Mucosa of rectum (tissue), 2 donors: ENCODE measurements at regions not wholly inside any gene's neighbourhood (a gene's known extent, or its start where the extent isn't known, plus 50 kb on each side); places are given as distances from the start of the nearest gene placed in this dataset.

Experiments used
- H3K27ac ChIP-seq, 2 donors: one replicate each; pipeline ENCODE4 v1.7.0; 2013; ENCODE audit warnings: inconsistent platforms in 2 of 2, low read depth in 2 of 2, low read length in 2 of 2
- H3K27me3 ChIP-seq, 2 donors: one replicate each; pipeline ENCODE4 v1.7.0; 2013; ENCODE audit warnings: low read length in 2 of 2; ENCODE audit not compliant: control insufficient read depth in 2 of 2, insufficient read depth in 2 of 2
- H3K36me3 ChIP-seq, 2 donors: one replicate each; pipeline ENCODE4 v1.7.0; 2013; ENCODE audit warnings: low read length in 2 of 2; ENCODE audit not compliant: control insufficient read depth in 2 of 2, insufficient read depth in 2 of 2
- H3K4me1 ChIP-seq, 2 donors: one replicate each; pipeline ENCODE4 v1.7.0; 2013; ENCODE audit warnings: low read length in 2 of 2, mild to moderate bottlenecking in 1 of 2; ENCODE audit not compliant: control insufficient read depth in 2 of 2, insufficient read depth in 2 of 2
- H3K4me3 ChIP-seq, 2 donors: one replicate each; pipeline ENCODE4 v1.7.0; 2013; ENCODE audit warnings: low read length in 2 of 2
- H3K9ac ChIP-seq, 2 donors: one replicate each; pipeline ENCODE4 v1.7.0; 2013; ENCODE audit warnings: low read length in 2 of 2, low read depth in 1 of 2, mild to moderate bottlenecking in 1 of 2
- H3K9me3 ChIP-seq, 2 donors: one replicate each; pipeline ENCODE4 v1.7.0; 2013; ENCODE audit warnings: low read length in 2 of 2; ENCODE audit not compliant: control insufficient read depth in 2 of 2
- donor health status: healthy.
- donor health status: Normal muscosa, but diverticular disease.

DNA sequence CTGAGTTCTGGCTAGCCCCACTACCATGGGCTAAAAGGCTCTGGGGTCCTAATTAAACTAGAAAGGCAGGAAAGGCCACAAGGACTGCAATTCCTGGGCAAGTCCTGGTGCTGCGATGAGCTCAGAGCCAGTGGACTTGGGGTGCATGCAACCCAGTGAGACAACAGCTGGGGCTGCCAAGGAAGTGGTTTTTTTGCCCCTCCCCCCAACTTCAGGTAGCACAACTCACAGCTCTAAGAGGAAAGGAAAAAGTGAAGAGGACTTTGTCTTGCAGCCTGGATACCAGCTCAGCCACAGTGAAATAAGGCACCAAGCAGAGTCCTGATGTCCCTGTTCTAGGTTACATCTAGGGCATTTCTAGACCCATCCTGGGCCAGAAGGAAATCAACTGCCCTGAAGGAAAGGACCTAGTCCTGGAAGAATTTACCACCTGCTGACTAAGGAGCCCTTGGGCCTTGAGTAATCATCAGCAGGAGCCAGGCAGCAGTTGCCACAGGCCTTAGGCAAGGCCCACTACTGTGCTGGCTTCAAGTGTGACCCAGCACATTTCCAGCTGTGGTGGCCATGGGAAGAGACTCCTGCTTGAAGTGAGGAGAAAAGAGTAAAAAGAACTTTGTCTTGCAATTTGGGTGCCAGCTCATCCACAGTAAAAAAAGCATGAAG is 358.4 kb downstream of the BTBD3 start:
- no peaks in the 10 kb centered on the region for H3K27me3 ChIP-seq
- H3K9ac ChIP-seq: no peak overlapping the region
- no peaks in the 10 kb centered on the region for H3K9me3 ChIP-seq
- H3K27ac ChIP-seq: no peak overlapping the region
- H3K36me3 ChIP-seq: no peaks in the 10 kb centered on the region
- no peak overlapping the region for H3K4me3 ChIP-seq
- no peaks in the 10 kb centered on the region for H3K4me1 ChIP-seq

DNA sequence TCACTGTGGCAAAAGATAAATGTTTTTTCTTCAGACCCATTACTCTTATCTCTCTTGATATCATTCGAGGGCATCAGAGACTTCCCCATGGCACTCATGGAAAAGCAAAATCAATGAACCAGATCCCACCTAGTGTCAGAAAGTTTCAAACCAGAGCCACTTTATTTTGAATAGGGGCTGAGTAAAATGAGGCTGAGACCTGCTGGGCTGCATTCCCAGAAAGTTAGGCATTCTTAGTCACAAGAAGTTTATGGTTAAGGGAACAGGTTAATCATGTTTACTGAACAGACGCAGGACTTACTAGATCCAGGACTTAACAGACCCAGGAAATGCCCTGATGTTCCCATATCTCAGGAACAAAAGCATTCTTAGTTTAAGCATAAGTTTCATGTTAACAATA is 369.9 kb downstream of the BTBD3 start:
- H3K4me3 ChIP-seq: no peak overlapping the region
- H3K9ac ChIP-seq: no peak overlapping the region
- H3K27ac ChIP-seq: no peak overlapping the region
- no peaks in the 10 kb centered on the region for H3K36me3 ChIP-seq
- H3K4me1 ChIP-seq: no peaks in the 10 kb centered on the region
- no peaks in the 10 kb centered on the region for H3K27me3 ChIP-seq
- H3K9me3 ChIP-seq: peaks cover 0 to 3% of the 10 kb centered on the region in 2 donors

DNA sequence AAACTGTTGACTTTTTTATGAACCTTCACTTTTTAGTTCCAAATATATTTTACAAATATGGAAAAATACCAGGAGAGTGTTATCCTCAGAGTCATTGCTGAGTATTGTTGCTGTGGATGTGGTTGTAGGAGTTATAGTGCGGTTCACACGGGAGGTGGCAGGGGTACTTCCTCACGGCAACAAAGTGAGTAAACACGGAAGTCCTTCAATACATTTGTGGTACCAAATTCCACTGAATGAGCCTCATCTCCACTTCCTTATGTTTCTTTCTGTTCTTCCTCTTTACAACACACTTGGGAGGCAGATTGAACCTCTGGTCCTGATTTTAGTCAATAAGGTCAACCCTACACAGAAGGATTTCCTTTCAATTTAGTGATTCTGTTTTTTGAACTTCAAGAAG is 371.8 kb downstream of the BTBD3 start:
- Histone ChIP-seq H3K9ac (no peak overlapping the region), H3K9me3 (no peaks in the 10 kb centered on the region), H3K27ac (no peak overlapping the region), H3K36me3 (no peaks in the 10 kb centered on the region), H3K27me3 (no peaks in the 10 kb centered on the region), H3K4me1 (no peaks in the 10 kb centered on the region), H3K4me3 (no peak overlapping the region)

DNA sequence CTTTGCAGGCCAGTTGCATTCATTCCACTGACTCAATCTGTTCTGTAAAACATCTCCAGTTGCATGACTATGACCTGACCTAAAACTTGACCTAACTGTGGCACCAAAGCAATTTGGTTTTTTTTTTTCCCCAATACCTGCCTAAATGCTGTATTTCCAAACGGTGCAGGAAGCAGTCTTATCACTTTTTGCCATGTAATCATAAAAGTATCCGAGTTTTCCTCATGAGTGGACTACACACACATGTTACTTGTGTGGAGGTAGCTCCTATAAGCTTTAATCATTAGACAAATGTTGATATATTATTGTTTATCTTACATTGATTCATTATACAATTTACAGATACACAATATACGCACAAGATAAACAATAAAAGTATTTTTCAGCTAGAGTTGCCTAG is 373.7 kb downstream of the BTBD3 start:
- H3K36me3 ChIP-seq: no peaks in the 10 kb centered on the region

DNA sequence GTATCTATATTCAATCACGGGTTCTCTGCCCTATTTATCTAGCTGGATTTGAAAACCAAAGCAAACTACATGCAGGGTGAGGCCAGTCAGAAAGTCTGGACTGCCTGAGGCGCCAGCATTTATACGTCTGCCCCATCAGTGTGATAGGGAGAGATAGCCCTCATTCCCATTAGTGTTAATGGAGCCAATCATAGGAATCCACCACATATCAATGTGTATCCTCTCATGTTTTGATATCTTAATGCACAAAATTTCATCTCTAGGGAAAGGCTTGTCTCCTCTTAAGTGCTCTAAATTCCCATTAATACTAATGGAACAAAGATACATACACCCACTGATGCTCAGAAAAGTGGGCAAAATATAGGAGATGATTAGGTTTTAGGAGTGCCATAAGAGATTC is 376.2 kb downstream of the BTBD3 start:
- H3K9ac ChIP-seq: no peak overlapping the region
- no peak overlapping the region for H3K27ac ChIP-seq
- no peaks in the 10 kb centered on the region for H3K27me3 ChIP-seq
- H3K4me3 ChIP-seq: no peak overlapping the region
- no peaks in the 10 kb centered on the region for H3K36me3 ChIP-seq
- peaks cover 2% of the 10 kb centered on the region in 2 donors for H3K9me3 ChIP-seq
- no peaks in the 10 kb centered on the region for H3K4me1 ChIP-seq

More for the DNA sequence above, 373.7 kb downstream of the BTBD3 start:
- Histone ChIP-seq H3K9me3 (no peaks in the 10 kb centered on the region), H3K27me3 (no peaks in the 10 kb centered on the region), H3K27ac (no peak overlapping the region), H3K4me3 (no peak overlapping the region), H3K4me1 (no peaks in the 10 kb centered on the region), H3K9ac (no peak overlapping the region)

DNA sequence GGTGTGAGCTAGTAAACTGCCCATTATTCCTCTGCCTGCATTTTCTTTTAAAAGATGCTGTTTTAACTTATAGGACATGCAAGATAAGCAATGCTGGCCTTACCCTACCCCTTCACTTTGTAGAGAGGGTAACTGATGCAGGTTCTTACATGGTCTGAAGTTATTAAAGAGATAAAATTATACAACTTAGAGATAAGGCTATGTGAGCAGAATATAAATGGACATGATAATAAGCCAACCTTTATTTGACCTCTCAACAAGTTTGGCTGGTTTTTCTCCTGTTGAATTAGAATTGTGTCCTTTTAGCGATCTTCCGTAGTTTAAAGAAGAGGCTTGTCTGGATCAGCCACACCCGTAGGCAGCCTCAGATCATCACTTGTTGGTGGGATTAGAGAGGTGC is 377.0 kb downstream of the BTBD3 start:
- H3K9me3 ChIP-seq: peaks cover 2% of the 10 kb centered on the region in 2 donors
- no peaks in the 10 kb centered on the region for H3K27me3 ChIP-seq
- H3K9ac ChIP-seq: no peak overlapping the region
- no peak overlapping the region for H3K27ac ChIP-seq
- no peaks in the 10 kb centered on the region for H3K4me1 ChIP-seq
- no peaks in the 10 kb centered on the region for H3K36me3 ChIP-seq
- no peak overlapping the region for H3K4me3 ChIP-seq

DNA sequence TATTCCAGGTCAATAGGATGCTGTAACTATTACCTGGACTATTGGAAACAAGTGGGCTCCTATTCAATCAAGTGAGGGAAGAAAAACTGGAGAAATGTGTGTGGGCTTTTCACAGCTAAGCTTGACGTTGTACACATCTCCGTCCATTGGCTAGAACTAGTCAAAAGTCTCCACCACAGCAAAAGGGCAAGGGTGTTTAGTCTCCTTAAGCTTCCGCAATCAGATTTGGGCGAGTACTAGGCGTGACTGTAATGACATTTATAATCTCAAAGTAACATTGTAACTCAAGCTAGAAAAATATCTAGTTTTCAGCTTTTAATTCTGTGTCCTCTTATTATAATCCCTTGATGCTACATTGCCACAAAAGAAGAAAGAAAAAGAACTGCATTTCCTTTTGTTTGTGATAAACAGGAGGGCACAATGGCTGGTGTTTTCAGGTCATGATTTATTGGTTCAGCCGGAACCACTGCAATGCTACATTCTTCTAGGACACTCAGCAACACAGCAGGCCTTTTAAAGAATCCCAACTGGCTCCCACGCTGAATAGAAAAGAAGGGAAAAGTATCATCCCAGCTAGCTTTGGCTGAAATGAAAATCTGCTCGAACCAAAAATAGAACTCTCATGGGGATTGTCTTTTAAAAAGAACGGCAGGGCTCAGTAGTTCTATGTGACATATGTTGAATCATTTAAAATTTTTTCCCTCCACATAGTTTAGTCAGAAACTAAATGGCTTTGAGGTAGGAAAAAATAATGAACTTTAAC is 387.7 kb downstream of the BTBD3 start:
- Histone ChIP-seq H3K4me3 (no peak overlapping the region), H3K27me3 (no peaks in the 10 kb centered on the region), H3K9me3 (no peaks in the 10 kb centered on the region), H3K27ac (no peak overlapping the region), H3K9ac (no peak overlapping the region), H3K36me3 (no peaks in the 10 kb centered on the region), H3K4me1 (no peaks in the 10 kb centered on the region)

DNA sequence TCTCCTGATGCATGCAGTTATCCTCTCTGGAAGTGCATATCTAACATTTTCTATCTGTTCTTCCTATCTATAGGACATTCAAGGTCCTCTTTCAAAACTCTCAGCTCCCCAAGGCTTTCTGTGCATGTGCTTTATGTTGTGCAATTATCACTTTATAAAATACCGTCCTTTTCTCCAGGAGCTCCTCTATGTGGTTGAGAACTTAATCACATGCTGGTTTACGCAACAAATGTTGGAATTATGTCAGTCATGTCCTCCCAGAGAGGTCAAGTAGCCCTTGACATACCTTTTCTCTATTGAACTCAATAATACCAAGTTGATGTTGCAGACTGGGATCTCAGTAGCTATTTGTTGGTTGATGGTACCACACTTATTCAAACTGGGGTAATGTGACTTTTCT is 388.4 kb downstream of the BTBD3 start:
- H3K27ac ChIP-seq: no peak overlapping the region
- H3K36me3 ChIP-seq: no peaks in the 10 kb centered on the region

DNA sequence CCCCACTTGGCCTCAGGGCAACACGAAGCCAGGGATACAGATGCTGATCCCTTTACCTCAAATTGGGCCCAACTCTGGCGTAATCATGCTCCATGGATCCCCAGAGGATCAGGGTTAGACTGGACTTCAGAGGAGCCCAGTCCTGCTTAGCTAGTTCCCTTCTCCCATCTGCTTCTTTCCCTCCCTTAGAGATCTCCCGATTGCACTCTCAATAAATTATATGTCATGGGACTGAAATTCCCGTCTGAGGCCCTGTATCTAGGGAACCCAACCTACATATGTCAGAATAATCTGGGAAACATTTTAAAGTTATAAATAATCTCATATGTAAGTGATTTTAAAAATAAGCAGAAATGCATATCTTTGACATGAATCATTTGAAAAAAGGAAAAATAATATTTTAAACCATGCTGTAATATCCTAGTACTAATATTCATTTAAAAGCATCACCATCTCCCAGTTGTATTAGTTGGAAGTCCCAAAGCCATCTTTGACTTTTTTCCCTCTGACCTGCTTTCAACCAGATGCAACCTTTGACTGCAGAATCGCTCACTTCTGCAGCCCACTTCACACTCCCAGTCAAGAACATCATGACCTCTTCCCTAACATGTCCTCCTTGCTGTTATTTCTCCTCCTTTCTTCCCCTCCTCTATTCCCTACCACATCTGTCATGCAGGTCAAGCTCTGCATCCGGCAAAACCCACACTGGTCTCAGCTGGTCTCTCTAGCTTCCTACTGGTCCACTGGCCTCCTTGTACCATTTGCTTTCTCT is 393.6 kb downstream of the BTBD3 start:
- Histone ChIP-seq H3K9me3 (no peaks in the 10 kb centered on the region), H3K4me3 (no peak overlapping the region), H3K4me1 (no peaks in the 10 kb centered on the region), H3K36me3 (no peaks in the 10 kb centered on the region), H3K9ac (no peak overlapping the region), H3K27me3 (no peaks in the 10 kb centered on the region), H3K27ac (no peak overlapping the region)

More for the DNA sequence above, 388.4 kb downstream of the BTBD3 start:
- Histone ChIP-seq H3K4me1 (no peaks in the 10 kb centered on the region), H3K9ac (no peak overlapping the region), H3K27me3 (no peaks in the 10 kb centered on the region), H3K9me3 (no peaks in the 10 kb centered on the region), H3K4me3 (no peak overlapping the region)

DNA sequence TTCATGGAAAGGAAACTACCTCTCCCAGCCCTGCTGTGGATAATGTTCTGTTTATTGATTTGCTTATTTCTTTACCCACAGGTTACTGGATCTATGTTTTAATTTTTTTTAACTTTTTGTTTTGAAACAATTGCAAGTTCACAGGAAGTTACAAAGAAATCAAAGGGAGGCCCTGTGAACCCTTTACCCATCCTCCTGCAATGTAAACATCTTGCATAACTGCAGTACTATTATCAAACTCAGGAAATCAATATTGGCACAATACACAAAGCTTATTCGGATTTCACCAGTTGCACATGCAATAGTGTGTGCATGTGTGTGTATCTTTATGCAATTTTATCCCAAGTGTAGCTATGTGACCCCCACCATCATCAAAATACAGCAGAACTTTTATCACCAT is 398.0 kb downstream of the BTBD3 start:
- Histone ChIP-seq H3K27me3 (no peaks in the 10 kb centered on the region), H3K9ac (no peak overlapping the region), H3K27ac (no peak overlapping the region), H3K4me3 (no peak overlapping the region), H3K36me3 (no peaks in the 10 kb centered on the region), H3K4me1 (no peaks in the 10 kb centered on the region), H3K9me3 (no peaks in the 10 kb centered on the region)
